A549 (cell line): ENCODE measurements at regions not wholly inside any gene's neighbourhood (a gene's known extent, or its start where the extent isn't known, plus 50 kb on each side); places are given as distances from the start of the nearest gene placed in this dataset.
"Not testable (repeated sequence)": the region's sequence is repeated elsewhere in the genome, so short reads cannot be mapped to it uniquely, and the experiment has no call there.

ENCODE experiments used
- ATAC-seq, 2 experiments: fragments of 200-7000 bp in 1 of 2; fragments of >200 bp in 1 of 2; cut with Nextera tagmentation in 1 of 2; cut with Tn5 transposase in 1 of 2; 3 replicates each; pipeline versions ENCODE4 v1.8.0 to v1.9.1; 2018 to 2020; ENCODE audit warnings: mild to moderate bottlenecking in 1 of 2, moderate library complexity in 1 of 2
- CTCF ChIA-PET: fragments of 300-600 bp; sonication (Branson Sonifier 250); formaldehyde crosslinking; extraction: SDS; loops from one replicate; lab custom pipeline; 2021; ENCODE audit warnings: antibody characterized with exemption, inconsistent platforms; lab: Yijun Ruan, JAX
- POLR2A ChIA-PET: fragments of 350-600 bp; formaldehyde crosslinking; extraction: SDS; loops from one replicate; lab custom pipeline; 2021; ENCODE audit warnings: antibody characterized with exemption, inconsistent platforms; lab: Yijun Ruan, JAX
- DNase-seq, 2 experiments: peaks; one replicate each; pipeline versions ENCODE4 v3.0.0 to v3.0.0-alpha.2; 2011 to 2016; ENCODE audit warnings: low read depth in 1 of 2, low spot score in 1 of 2
- FAIRE-seq: peaks from 2 replicates; lab custom pipeline; 2011; peaks lifted over from hg19 to GRCh38; lab: Jason Lieb, UNC
- H3K27ac ChIP-seq, 2 experiments: fragments of >200 bp; sonication (Bioruptor Twin); formaldehyde crosslinking; 3 replicates each; pipeline ENCODE4 v1.5.1; 2016 to 2017
- H3K4me1 ChIP-seq: fragments of >200 bp; sonication (Bioruptor Twin); formaldehyde crosslinking; 3 replicates; pipeline ENCODE4 v1.6.1; 2016
- H3K4me2 ChIP-seq: fragments of >200 bp; sonication (Bioruptor Twin); formaldehyde crosslinking; 3 replicates; pipeline ENCODE4 v1.6.1; 2016
- H3K4me3 ChIP-seq: fragments of >200 bp; sonication (Bioruptor Twin); formaldehyde crosslinking; 3 replicates; pipeline ENCODE4 v1.5.1; 2016
- H3K9me3 ChIP-seq: fragments of >200 bp; sonication (Bioruptor Twin); formaldehyde crosslinking; 3 replicates; pipeline ENCODE4 v1.6.1; 2016
- BHLHE40 ChIP-seq: IDR thresholded peaks from 2 replicates; pipeline ENCODE4 v1.6.1; 2012; ENCODE audit warnings: low read depth, low read length, inconsistent platforms
- HOXB13 ChIP-seq: fragments of 250-450 bp; sonication (Bioruptor Pico); IDR thresholded peaks from 2 replicates; pipeline ENCODE4 v1.5.0; 2020; ENCODE audit warnings: low read depth, mild to moderate bottlenecking, moderate library complexity
- JUNB ChIP-seq: fragments of >200 bp; sonication (Bioruptor Twin); formaldehyde crosslinking; IDR thresholded peaks from 2 replicates; pipeline ENCODE4 v1.6.1; 2016
- MAZ ChIP-seq: fragments of 150-350 bp; IDR thresholded peaks from 2 replicates; pipeline ENCODE4 v1.6.1; 2014; ENCODE audit warnings: antibody characterized with exemption, low read depth, low read length, borderline replicate concordance
- NPAS2 ChIP-seq: fragments of 250-450 bp; sonication (Bioruptor Pico); IDR thresholded peaks from 2 replicates; pipeline ENCODE4 v1.8.0; 2022; ENCODE audit warnings: mild to moderate bottlenecking, moderate library complexity, borderline replicate concordance
- RCOR1 ChIP-seq: fragments of 150-350 bp; IDR thresholded peaks from 2 replicates; pipeline ENCODE4 v1.6.1; 2014; ENCODE audit warnings: antibody characterized with exemption, low read length, low read depth
- RFX5 ChIP-seq: fragments of 450-650 bp; IDR thresholded peaks from 2 replicates; pipeline ENCODE4 v1.7.1; 2014; ENCODE audit warnings: antibody characterized with exemption, mild to moderate bottlenecking, moderate library complexity
- ZFP36 ChIP-seq: fragments of 450-650 bp; IDR thresholded peaks from 2 replicates; pipeline ENCODE4 v1.6.1; 2014; ENCODE audit warnings: borderline replicate concordance; ENCODE audit not compliant: partially characterized antibody
- WGBS: methylation state at CpG from one replicate; pipeline ENCODE4 v1.1.6; 2017; ENCODE audit errors: missing lambda C conversion rate; 5-methylcytosine and 5-hydroxymethylcytosine counted together
- TF ChIP-seq, protein P1 (sequence below): IDR thresholded peaks from 2 replicates; pipeline ENCODE4 v1.6.1; 2012
- TF ChIP-seq, protein P2 (sequence below): fragments of 250-450 bp; sonication (Bioruptor Pico); IDR thresholded peaks from 2 replicates; pipeline ENCODE4 v1.5.0; 2020; ENCODE audit warnings: low read depth, mild to moderate bottlenecking, moderate library complexity

DNA sequence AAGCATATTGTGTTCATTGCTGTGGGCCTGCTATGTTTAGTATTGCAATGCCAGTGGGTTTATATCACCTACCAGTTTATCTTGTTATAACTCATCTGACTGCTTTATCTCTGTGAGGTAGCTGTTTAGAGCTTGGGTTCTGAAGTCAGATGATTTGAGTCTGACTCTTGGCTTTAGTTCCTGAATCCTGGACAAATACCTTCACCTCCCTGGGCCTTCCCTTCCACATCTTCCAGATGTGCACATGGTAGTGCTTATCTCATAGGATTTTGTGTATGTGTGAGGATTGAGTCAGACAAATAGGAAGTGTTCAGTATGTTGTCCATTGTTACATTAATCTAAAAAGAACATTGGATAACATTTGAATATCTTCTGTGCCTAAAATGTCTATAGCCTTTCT is 63.5 kb upstream of the ANKRD10 start:
- FAIRE-seq (no peak), ATAC-seq (no peak), DNase-seq (no peak)
- Histone ChIP-seq H3K9me3 (no peaks in the 10 kb centered on the region), H3K4me3 (no peak overlapping the region), H3K4me1 (no peaks in the 10 kb centered on the region), H3K27ac (no peak overlapping the region), H3K4me2 (no peak overlapping the region)
- POLR2A ChIA-PET = no interaction called here
- no peak for TF ChIP-seq JUNB
- TF ChIP-seq, protein P1, sequence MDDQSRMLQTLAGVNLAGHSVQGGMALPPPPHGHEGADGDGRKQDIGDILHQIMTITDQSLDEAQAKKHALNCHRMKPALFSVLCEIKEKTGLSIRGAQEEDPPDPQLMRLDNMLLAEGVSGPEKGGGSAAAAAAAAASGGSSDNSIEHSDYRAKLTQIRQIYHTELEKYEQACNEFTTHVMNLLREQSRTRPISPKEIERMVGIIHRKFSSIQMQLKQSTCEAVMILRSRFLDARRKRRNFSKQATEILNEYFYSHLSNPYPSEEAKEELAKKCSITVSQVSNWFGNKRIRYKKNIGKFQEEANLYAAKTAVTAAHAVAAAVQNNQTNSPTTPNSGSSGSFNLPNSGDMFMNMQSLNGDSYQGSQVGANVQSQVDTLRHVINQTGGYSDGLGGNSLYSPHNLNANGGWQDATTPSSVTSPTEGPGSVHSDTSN = no peak
- CTCF ChIA-PET = no interaction called here

DNA sequence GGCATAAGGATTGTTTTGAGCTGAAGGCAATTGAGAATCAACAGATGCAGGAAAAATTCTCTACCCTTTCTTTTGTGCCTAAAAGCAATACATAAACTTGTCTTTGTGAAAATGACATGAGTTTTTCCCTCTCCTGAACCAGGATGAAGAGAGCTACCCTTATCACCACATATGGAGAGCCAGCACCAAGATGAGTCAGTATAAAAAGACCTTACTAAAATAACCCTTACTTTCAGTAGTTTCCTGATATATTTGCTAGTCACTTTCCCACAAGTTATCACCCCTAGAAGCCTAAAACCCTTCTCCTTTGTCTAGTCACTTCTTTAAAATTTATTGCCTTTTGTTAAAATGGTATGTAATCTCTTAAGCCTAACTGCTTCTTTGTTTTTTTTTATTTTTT is 61.9 kb upstream of the ANKRD10 start:
- CTCF ChIA-PET = no interaction called here

DNA sequence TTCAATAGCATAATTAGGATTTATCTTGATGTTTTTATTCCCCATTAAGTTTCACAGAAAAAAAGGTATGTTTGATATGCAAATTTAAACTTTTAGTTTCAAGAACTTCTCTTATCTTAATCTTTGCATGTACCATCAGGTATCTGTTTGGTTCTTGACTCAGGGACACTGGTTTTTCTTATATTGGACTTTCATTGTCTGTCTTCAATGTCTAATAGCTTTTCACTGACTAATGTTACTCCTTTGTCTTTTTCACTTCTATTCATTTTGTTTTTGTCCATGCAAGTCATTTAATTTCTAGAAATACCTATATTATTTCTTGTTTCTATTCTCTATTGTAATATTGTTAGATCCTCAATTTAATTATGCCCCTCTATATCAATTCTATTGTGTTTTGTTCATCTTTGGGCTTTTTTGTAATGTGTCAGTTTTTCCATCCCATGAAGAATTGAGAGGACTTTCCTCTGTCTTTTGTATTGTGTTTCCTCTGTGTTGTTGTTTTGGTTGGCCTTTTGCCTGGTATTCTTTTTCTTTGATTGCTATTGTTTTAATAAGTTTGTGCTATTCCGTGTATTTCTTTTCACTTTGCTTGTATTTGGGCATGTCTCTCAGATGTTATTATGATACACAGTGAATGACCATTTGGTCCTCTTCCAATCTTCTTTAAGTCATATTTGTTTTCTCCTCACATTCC is 58.3 kb upstream of the ANKRD10 start:
- ChIA-PET POLR2A (no interaction called here), CTCF (no interaction called here)
- 80% methylated on average over 1 of the region's 1 CpG for WGBS
- TF ChIP-seq HOXB13 = no peak
- TF ChIP-seq, protein P2, sequence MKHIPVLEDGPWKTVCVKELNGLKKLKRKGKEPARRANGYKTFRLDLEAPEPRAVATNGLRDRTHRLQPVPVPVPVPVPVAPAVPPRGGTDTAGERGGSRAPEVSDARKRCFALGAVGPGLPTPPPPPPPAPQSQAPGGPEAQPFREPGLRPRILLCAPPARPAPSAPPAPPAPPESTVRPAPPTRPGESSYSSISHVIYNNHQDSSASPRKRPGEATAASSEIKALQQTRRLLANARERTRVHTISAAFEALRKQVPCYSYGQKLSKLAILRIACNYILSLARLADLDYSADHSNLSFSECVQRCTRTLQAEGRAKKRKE = no peak
- Histone ChIP-seq H3K9me3 (no peaks in the 10 kb centered on the region), H3K4me3 (no peak overlapping the region), H3K4me2 (no peak overlapping the region), H3K4me1 (no peaks in the 10 kb centered on the region), H3K27ac (no peak overlapping the region)
- ATAC-seq (no peak), DNase-seq (no peak), FAIRE-seq (no peak)

More for the DNA sequence above, 61.9 kb upstream of the ANKRD10 start:
- ATAC-seq (no peak), FAIRE-seq (no peak), DNase-seq (no peak)
- no peak overlapping the region for H3K4me2 ChIP-seq
- TF ChIP-seq RFX5 = no peak
- TF ChIP-seq BHLHE40 = no peak
- no peak for TF ChIP-seq ZFP36
- TF ChIP-seq NPAS2 (CRISPR knock-in tag) = no peak
- TF ChIP-seq MAZ = no peak
- H3K4me3 ChIP-seq = no peak overlapping the region
- H3K9me3 ChIP-seq = no peaks in the 10 kb centered on the region
- H3K27ac ChIP-seq = no peak overlapping the region
- POLR2A ChIA-PET = no interaction called here
- no peaks in the 10 kb centered on the region for H3K4me1 ChIP-seq

DNA sequence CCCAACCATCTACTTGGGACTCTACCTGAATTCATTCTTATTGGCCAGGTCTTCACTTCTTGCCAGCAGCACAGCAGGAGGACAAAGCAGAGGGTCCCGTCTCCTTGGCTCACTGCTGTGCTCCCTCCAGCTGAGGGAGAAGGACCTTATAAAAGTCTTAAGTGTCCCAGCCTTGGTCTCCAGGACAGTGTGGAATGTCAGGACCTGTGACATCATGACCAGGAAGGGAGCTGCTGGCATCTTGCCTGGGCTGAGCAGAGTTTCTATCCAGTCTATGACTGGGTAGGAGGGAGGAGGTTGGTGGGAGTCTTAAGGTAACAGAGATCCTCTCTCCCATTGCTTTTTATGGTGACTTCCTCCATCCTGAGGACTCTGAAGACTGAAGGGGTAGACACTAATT is 56.6 kb upstream of the ANKRD10 start:
- no peak for FAIRE-seq
- H3K4me2 ChIP-seq = no peak overlapping the region
- 92% methylated on average over 1 of the region's 1 CpG for WGBS
- H3K27ac ChIP-seq = no peak overlapping the region
- TF ChIP-seq RCOR1 = no peak
- TF ChIP-seq, protein P2 = no peak
- TF ChIP-seq, all 56 proteins: peak for 0
- CTCF ChIA-PET = interaction anchor here (1.5 kb wide), 1 partner anchor 97 kb away, joined by 3 read pairs; no protein-coding TSS in a partner anchor
- Histone ChIP-seq H3K4me3 (no peak overlapping the region), H3K4me1 (no peaks in the 10 kb centered on the region), H3K9me3 (no peaks in the 10 kb centered on the region)
- no peak for DNase-seq
- no peak for ATAC-seq
- POLR2A ChIA-PET = no interaction called here

DNA sequence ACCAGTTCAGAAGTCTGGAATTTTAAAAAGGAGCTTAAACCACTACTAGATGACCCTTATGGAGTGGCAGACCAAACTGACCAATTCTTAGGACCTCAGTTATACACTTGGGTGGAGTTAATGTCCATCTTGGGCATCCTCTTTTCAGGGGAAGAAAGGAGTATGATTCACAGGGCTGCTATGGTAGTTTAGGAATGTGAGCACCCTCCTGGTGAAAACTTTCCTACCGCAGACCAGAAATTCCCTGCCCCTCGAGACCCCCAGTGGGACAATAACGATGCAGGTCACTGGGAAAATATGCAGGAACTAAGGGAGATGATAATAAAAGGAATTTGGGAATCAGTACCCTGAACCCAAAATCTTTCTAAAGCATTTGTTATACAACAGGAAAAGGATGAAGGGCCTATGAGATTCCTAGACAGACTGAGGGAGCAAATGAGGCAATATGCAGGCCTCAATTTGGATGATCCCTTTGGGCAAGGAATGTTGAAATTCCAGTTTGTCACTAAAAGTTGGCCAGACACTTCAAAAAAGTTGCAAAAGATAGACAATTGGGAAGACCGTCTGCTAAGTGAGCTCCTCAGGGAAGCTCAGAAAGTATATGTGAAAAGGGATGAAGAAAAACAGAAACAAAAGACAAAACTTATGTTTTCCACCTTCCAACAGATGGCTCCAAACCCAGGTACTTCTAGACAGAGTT is 52.4 kb upstream of the ANKRD10 start:
- H3K27ac ChIP-seq, DNase-seq, POLR2A ChIA-PET, H3K4me2 ChIP-seq, H3K9me3 ChIP-seq, FAIRE-seq, H3K4me3 ChIP-seq, ATAC-seq: not testable (repeated sequence)
- H3K4me1 ChIP-seq = peaks cover 16% of the 10 kb centered on the region
- WGBS = 79% methylated on average over 4 of the region's 4 CpGs
- CTCF ChIA-PET = interaction anchor here (0.6 to 1.1 kb wide), 2 partner anchors 66 to 347 kb away, joined by 3 read pairs; no protein-coding TSS in a partner anchor
